Suppressor macrophage treated with lipopolysaccharide for 4 hours (primary cell): ENCODE measurements at regions not wholly inside any gene's neighbourhood (a gene's known extent, or its start where the extent isn't known, plus 50 kb on each side); places are given as distances from the start of the nearest gene placed in this dataset.
"Not testable (repeated sequence)": the region's sequence is repeated elsewhere in the genome, so short reads cannot be mapped to it uniquely, and the experiment has no call there.

Experiments used
- DNase-seq: peaks from one replicate; pipeline ENCODE4 v3.0.0-alpha.2; 2020

DNA sequence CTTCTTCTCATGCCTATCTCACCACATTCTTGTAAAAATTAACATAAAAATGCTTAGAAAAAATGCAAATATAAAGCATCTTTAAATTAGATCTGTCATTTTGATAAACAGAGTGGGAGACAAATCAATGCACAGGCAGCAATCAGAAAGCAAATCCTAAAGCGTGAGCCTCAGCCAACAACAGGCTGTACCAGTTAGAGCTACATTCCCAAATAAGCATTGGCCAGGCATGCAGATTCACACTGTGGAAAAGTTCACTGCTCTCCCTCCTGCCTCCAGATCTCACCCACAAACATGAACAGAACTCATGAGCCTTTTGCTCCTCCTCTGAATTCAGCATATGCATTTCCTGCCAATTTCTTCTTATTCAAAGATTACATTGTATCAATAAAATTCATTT, 115.2 kb upstream of the FAT3 start:
- no peak for DNase-seq

DNA sequence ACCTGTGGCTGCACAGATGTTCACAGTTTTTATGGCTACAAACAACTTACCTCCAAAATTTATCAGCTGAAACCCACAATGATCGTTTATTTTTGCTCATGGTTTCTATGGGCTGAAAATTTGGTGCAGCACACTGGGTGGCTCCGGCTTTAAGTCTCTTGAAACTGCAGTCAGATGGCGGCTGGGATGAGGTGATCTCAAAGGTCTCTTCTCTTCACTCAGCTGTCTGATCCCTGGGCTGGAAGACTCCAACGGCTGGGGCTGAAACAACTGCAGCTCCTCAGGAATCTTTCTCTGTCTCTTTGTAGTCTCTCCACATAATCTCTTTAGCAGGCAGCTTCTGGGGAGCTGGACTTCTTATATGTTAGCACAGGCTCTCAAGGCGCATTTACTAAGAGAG, 117.3 kb upstream of the FAT3 start:
- DNase-seq, result no peak

DNA sequence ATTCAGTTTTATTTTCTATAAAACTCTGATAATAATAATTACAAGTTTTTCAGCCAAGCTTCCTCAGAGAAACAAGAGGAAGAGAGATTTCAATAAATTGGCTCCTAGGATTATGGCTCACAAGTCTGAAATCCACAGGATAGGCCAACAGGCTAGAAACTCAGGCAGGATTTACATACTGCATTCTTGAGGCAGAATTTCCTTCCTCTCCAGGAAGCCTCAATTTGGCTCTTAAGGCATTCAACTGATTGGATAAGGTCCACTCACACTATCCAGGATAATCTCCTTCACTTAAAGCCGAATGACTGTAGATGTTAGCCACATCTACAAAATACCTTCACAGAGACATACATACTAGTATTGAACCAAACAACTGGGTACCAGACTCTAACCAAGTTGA, 120.3 kb upstream of the FAT3 start:
- no peak for DNase-seq

DNA sequence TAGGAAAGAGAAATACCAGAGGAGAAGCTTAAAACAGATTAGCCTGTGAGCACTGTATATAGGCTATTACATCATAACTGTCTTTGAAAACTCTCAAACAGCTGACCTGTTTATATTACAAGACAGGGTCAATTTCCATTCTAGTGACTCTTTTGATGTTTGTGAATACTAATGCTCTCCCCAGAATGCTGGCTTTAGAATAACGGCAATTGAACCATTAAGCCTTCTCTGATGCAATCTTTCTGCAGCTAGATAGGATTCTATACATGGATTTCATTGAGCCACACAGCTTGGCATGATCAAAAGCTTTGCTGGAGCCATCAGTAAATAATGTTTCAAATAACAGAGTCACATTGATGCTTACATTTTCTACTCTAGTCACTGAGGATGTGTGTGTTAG, 122.7 kb upstream of the FAT3 start:
- no peak for DNase-seq

DNA sequence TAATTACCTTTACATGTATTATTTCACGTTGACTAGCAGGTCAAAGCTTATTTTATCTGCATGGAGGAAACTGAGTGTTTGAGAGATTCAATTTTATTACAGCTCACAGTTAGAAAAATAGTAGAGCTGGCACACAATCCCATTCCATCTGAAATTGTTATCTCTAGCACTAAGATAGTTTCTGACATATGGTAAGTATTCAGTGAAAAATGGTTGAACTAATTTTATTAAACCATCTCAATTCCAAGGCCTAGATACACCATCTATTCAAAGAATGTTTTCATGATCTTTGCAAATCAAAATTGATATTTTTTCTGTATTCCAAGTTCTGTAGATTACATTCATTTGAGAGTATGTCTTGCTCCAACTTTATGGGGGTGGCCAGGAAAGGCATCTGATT, 125.4 kb upstream of the FAT3 start:
- no peak for DNase-seq

DNA sequence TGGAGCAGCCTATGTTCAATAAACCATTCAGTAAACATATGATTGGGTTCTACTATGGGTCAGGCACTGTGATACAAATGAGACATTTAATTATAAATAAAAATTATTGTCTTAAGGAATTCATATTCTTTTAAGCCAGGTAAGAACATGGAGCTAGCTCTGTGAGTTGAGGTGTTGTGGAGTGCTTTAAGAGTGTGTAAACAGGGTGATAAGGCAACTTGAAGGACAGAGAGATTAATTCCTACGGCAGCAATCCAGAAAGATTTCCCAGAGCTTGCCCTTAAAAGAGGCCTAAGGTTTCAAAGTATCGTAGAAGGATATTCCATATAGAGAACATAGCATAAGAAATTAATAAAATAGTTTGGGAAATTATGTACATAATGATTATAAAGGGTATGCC, 126.4 kb upstream of the FAT3 start:
- DNase-seq, result no peak

DNA sequence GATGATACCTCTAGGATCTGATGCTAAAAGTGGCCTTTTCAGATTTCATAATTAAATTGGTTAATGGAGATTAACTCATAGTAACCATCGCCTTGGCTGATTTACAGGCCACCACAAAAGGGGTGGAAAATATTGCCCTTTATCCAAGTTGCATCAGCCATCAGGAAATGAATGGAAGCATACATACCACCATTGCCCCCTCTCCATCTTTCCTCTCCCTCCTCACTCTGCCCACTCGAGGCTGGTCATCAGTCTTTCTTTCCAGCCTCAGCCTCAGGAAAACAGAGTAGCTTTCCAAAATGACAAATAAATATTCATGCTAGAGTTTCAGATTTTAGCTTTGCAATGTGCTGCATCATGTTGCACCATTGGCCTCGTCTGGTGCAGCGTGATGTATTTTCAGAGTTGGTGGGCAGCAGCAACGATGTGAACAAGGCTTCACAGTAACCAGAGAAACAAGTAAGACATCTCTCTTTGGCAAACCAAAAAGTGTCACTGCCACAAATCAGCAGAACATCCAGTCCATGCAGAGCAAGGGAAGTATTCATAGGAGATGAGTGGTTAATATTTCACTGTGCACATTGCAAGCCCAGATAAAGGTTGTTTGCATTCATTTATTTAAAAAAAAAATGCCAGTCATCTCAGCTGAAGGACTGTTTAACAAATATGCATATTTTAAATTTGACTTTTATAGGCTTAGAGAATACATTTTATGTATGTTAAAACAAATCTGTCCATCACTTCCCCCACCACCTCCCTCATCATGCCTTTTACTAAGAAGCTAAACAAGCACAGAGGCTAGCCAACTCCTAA, 136.7 kb upstream of the FAT3 start:
- no peak for DNase-seq

DNA sequence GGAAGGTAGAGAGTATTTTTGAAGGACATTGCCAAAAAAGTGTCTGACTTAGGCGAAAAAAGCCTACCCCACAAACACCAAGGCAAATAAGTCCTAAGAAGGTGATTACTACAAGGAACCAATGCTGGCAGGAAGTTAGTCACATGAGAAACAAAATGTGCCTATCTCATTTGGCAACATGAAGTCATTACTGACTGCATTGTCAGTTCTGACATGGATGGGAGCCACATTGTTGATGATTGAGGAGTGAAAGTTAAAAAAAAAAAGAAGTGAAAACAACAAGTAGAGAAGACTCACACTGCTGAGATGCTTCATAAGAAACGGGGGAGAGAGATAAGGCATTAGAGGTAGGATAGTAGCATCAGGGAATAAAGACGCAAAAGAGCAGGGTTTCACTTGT, 141.5 kb upstream of the FAT3 start:
- DNase-seq, result no peak

DNA sequence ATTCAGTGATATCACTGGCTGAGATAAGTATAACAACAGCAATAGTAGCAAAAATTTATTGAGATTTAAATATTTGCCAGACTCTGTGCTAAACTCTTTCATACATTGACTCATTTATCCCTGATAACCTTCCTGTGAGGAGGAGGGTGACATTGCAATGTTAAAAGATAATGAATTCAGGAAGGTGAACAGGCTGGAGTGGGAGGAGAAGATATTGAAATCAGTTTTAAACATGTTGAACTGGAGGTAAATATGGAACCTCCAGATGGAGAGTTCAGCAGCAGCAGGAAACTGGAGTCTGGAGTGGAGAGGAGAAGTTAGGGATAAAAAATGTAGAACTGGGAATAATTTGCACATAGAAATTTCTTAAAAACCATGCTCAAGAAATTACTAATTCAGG, 142.0 kb upstream of the FAT3 start:
- DNase-seq, result no peak

DNA sequence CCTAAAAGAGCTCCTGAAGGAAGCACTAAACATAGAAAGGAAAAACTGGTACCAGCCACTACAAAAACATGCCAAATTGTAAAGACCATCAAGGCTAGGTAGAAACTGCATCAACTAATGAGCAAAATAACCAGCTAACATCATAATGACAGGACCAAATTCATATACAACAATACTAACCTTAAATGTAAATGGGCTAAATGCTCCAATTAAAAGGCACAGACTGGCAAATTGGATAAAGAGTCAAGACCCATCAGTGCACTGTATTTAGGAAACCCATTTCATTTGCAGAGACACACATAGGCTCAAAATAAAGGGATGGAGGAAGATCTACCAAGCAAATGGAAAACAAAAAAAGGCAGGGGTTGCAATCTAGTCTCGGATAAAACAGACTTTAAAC, 150.1 kb upstream of the FAT3 start:
- DNase-seq, result not testable (repeated sequence)

DNA sequence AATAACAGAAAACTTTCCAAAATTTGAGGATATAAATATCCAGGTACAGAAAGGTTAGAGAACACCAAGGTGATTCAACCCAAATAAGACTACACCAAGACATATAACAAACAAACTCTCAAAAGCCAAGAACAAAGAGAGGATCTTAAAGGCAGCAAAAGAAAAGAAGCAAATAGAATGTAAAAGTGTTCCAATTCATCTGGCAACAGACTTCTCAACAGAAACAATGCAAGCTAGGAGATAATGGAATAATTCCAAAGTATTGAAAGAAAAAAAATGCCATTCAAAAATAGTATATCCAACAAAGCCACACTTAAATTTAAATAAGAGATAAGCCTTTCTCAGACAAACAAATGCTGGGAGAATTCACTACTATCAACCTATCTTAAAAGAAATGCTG, 153.0 kb upstream of the FAT3 start:
- no peak for DNase-seq

DNA sequence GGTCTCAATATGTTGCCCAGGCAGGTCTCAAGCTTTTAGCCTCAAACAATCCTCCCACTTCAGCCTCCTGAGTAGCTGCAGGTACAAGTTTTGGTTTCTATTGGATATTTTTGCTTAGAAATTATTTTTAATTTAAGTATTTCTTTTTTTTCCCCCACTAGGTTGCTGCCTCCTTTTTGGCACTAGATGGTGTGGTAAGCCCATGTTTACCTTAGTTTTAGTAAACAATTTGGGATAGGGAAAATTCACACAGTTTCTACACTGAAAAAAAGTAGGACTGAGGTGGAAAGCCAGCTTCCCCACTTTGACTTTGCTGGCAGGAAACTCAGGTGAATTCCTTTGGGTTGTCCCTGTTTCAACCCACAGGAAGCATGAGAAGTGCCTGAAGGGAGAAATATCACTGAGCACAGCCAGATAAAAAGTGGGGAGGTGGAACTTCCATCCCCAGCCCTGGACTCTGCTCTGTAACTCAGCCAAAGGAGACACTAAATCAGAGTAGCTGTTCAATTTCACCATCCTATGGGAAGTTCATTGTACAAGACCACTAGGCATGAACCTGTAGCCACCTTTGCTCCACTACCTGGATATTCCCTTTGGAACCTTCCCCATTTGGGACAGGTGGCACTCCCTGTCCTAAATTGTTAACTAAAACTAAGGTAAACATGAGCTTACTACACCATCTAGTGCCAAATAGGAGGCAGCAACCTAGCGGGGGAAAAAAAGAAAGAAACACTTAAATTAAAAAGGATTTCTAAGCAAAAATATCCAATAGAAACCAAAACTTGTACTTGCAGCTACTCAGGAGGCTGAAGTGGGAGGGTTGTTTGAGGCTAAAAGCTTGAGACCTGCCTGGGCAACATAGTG, 154.4 kb upstream of the FAT3 start:
- DNase-seq, result no peak

DNA sequence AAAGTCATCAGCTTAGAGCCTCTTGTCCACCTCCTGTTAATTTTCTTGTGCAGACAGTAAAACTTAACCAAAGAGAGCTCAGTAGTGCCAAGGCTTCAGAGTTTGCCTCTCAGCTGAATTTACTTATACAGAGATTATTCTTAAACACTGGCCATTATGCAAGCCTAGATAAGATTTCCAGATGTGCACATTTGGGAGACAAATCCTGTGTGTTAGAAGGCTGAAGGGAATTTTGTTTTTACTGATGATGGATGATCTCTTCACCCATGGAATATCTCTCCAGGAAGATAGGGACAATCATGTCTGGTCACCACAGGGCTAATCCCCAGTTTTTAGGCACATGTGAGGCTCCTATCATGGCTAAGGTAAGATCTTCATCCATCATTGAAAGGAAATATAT, 157.6 kb upstream of the FAT3 start:
- no peak for DNase-seq

DNA sequence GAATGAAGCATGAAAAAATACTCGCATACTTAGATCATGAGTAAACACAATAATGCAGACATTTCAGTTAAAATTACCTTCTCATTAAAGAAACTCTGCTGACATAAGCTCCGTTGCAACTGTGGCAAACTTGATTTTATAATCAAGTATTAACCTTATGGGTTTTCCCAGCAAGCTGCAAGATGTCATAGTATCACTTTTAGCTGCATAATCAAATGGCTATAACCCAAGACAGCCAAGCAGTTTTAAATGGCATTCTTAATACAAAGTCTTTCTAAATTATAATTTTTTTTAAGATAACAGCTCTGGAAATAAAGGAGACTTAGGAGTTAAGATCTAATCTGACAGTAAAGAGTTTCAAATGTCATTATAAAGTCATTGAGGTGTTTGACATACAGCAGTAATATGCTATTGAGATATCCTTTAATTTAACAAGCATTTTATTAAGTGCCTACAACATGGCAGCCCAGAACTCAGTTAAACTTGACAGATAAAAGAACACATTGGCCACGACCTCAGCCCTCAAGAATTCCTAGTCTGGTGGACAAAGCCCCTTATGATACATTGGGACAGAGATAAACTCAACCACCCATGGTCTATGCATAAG, 163.1 kb upstream of the FAT3 start:
- DNase-seq, result no peak

DNA sequence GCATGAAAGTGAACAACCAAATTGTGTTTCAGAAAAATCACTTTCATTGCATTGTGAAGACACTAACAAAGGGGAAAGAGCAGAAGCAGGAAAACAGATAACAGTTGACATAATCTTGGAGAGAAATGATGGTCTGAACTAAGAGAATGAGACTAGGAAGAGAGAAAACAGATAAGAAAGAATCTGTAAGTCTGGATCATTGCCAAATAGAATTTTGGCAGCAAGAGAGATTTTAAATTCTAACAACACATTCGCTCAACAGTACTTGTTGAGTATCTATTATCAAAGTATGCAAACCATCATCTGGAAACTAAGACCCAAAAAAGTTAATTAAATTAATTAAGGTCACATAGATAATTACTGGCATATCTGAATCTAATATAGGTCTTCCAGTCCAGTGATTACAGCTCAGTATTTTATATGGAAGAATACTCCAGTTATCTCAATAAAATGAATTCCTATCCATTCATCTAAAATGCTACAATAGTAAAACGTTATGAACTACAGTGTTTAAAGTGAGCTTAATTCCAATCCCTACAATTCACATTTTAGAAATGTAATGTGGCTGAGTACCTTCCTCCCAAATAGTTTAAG, 166.7 kb upstream of the FAT3 start:
- DNase-seq, result no peak

DNA sequence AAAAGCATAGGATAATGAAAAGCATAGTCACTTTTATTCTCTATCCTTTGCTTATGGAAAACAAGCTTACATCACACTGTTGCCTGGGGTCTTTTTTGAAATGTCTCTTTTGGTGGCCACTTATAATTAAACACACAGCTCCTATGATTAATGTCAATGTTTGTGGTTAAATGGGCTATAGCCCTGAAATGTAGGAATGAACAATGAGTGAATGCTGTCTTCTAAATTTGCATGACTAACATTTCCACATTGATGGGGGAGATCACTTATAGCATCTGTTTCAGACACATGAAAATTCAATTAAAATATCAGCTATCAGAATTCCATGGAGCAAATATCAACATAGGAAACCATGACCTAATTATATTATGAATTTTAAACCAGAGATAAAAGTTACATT, 171.4 kb upstream of the FAT3 start:
- DNase-seq, result no peak

DNA sequence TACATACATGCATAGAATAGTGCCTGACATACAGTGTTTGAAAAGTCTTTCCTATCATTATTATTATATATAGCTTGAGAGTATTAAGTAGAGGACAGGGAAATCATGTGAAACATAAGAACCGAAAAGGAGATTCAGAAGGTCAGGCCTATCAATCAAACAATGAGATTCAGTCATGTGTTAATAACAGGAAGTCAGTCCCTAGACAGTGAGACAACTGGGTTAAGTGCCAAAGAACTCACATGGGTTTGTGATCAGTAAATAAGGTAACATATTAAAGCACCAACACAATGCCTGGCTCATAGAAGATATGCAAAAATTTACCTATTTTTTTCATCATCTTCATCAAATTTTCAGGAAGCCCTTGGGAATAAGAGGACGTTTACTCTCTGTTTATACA, 174.3 kb upstream of the FAT3 start:
- no peak for DNase-seq

DNA sequence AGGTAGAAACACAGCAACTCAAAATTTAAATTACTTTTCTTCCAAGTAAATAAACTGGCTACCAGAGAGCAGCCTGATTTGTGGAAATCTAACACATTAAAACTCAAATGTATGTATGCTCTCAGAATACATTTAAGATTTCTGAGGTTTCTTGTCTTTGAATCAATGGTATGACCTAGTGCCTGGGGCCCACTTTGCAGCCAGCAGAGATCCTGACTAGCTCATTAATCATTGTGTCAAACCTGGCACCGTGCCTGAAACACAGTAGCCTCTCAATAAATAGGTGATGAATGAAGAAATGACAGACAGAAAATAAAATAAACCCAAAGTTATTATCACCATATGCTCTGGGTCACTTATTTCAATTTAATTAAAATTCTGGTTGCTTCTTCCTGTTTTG, 176.2 kb upstream of the FAT3 start:
- DNase-seq, result no peak

DNA sequence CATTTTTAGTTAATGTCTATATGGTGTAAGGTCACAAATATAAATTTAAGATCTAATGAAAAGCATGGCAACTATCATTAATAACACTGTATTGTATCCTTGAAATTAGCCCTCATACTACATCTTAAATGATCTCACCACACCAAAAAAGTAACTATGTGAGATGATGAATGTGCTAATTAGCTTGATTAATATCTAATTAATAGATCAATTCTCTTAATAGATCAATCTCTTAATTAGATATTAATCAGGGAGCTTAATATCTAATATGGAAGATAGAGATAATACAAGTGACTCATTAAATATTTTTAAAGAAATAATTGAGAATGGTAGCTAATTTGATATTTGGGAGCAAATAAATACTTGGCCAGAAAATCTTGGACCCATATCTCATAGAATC, 178.5 kb upstream of the FAT3 start:
- no peak for DNase-seq

DNA sequence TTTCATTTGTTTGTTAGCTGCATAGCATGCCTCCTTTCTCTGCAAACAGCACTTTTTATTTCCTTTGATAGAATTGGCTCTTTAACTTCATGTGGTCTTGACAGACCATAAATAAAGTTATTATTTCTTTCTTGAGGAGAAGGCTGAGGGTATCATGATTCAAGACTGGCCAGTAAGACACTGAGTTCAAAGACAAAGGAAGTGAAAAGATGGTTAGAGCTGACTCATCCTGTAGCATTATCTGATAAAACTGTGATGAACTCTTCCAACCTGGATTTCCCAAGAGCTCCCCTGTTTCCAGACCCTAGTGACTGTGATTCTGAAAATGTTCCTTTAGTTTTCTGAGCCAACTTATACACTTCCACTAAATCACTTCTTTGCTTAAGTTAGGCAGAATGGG, 179.3 kb upstream of the FAT3 start:
- no peak for DNase-seq

DNA sequence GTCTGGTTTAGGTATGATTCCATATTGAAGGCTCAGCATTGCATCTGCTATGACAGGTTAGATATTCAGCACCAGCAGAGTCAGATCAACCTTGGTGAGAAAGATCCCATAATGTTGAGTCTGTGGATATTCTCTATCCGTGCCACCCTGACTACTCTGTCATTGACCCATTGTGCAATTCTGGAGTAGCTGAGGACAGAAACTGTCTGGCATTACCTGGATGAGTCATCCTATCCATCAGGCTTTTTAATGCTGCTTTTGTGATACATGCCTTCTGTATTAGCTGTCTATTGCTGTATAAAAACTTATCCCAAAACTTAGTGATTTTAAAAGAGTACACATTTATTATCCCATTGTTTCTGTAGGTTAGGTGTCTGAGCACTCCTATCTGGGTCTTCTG, 189.1 kb upstream of the FAT3 start:
- DNase-seq, result no peak

DNA sequence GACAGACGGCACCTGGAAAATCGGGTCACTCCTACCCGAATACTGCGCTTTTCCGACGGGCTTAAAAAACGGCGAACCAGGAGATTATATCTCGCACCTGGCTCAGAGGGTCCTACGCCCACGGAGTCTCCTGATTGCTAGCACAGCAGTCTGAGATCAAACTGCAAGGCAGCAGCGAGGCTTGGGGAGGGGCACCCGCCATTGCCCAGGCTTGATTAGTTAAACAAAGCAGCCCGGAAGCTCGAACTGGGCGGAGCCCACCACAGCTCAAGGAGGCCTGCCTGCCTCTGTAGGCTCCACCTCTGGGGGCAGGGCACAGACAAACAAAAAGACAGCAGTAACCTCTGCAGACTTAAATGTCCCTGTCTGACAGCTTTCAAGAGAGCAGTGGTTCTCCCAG, 197.5 kb upstream of the FAT3 start:
- not testable (repeated sequence) for DNase-seq

DNA sequence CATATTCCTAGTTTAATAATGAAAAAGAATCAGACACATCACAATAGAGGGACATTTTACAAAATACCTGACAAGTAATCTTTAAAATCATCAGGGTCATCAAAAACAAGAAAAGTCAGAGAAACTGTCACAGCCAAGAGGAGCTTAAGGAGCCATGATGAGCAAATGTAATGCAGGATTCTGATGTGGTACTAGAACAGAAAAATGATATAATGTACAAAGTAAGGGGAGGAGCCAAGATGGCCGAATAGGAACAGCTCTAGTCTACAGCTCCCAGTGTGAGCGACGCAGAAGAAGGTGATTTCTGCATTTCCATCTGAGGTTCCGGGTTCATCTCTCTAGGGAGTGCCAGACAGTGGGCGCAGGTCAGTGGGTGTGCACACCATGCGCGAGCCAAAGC, 198.0 kb upstream of the FAT3 start:
- DNase-seq, result no peak

DNA sequence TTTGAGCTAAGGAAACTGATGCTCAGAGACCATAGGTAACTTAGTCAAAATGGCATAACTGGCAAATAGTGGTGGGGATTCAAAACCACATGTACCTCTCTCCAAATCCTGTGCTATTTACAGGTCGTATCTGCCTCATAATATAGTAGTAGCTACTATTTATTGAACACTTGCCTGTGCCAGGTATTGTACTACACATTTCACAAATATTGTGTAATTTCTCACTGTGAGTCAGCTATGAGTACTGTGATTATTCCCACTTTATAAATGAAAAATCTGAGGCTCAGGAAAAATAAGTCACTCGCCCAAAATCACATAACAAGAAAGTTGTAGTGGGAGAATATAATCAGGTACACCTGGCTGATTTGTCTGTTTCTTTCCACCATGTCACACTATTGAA, 199.8 kb upstream of the FAT3 start:
- DNase-seq, result no peak
